GM12891 (cell line): ENCODE measurements at regions not wholly inside any gene's neighbourhood (a gene's known extent, or its start where the extent isn't known, plus 50 kb on each side); places are given as distances from the start of the nearest gene placed in this dataset.

Source experiments
- POLR2A ChIP-seq: IDR thresholded peaks from 2 replicates; pipeline ENCODE4 v1.6.1; 2011; ENCODE audit warnings: low read depth, low read length, control low read depth
- POLR2AphosphoS5 ChIP-seq: IDR thresholded peaks from 2 replicates; pipeline ENCODE4 v1.6.1; 2011; ENCODE audit warnings: low read depth, low read length, control low read depth
- TAF1 ChIP-seq: IDR thresholded peaks from 2 replicates; pipeline ENCODE4 v1.6.1; 2011; ENCODE audit warnings: low read depth, low read length, control low read depth

- TF ChIP-seq POLR2AphosphoS5 (no peak), POLR2A (no peak), TAF1 (no peak)
These were observed 75.3 kb upstream of the DNAH5 start for GRCh38 chr5:14019768-14020290.
